ENCODE measurements at regions not wholly inside any gene's neighbourhood (a gene's known extent, or its start where the extent isn't known, plus 50 kb on each side); places are given as distances from the start of the nearest gene placed in this dataset.

GRCh38 chr21:21921410-21922232, 923.4 kb downstream of the NCAM2 start:
- H3K9me3 Mint-ChIP-seq, result peaks cover 7% of the 10 kb centered on the region
- H3K4me3 Mint-ChIP-seq, result no peak overlapping the region
- no peak overlapping the region for H3K27ac ChIP-seq
- peaks cover 44% of the 10 kb centered on the region for H3K27me3 ChIP-seq
- no peak overlapping the region for H3K4me3 ChIP-seq
- no peaks in the 10 kb centered on the region for H3K36me3 ChIP-seq
- H3K4me1 ChIP-seq, result peaks cover 8% of the 10 kb centered on the region
- H3F3A ChIP-seq (ENCODE audit: low read depth), result no peaks in the 10 kb centered on the region
- peaks cover 11% of the 10 kb centered on the region for H3K4me1 Mint-ChIP-seq
- no peak overlapping the region for H3K4me2 ChIP-seq
- H3K79me2 ChIP-seq (ENCODE audit: low read depth), result no peaks in the 10 kb centered on the region
- H3K27ac Mint-ChIP-seq, result no peak overlapping the region
- no peaks in the 10 kb centered on the region for H4K20me1 ChIP-seq (ENCODE audit: low read depth)
- peak; percentile 58 for DNase-seq (ENCODE audit: low spot score)
- H3K9ac ChIP-seq, result no peak overlapping the region
- H3K36me3 Mint-ChIP-seq, result no peaks in the 10 kb centered on the region
- peak overlapping the region; percentile 65 for H2AFZ ChIP-seq (replicated peaks)
- no peaks in the 10 kb centered on the region for H3K9me3 ChIP-seq (ENCODE audit: low read depth)
- peaks cover 3% of the 10 kb centered on the region for H3K27me3 Mint-ChIP-seq (ENCODE audit: insufficient read depth, low read depth)
- TF ChIP-seq, protein P1, sequence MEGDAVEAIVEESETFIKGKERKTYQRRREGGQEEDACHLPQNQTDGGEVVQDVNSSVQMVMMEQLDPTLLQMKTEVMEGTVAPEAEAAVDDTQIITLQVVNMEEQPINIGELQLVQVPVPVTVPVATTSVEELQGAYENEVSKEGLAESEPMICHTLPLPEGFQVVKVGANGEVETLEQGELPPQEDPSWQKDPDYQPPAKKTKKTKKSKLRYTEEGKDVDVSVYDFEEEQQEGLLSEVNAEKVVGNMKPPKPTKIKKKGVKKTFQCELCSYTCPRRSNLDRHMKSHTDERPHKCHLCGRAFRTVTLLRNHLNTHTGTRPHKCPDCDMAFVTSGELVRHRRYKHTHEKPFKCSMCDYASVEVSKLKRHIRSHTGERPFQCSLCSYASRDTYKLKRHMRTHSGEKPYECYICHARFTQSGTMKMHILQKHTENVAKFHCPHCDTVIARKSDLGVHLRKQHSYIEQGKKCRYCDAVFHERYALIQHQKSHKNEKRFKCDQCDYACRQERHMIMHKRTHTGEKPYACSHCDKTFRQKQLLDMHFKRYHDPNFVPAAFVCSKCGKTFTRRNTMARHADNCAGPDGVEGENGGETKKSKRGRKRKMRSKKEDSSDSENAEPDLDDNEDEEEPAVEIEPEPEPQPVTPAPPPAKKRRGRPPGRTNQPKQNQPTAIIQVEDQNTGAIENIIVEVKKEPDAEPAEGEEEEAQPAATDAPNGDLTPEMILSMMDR (IDR thresholded peaks at IDR 0.05), result peak; percentile 86
- TF ChIP-seq EZH2 (IDR thresholded peaks at IDR 0.05), result no peak

DNA sequence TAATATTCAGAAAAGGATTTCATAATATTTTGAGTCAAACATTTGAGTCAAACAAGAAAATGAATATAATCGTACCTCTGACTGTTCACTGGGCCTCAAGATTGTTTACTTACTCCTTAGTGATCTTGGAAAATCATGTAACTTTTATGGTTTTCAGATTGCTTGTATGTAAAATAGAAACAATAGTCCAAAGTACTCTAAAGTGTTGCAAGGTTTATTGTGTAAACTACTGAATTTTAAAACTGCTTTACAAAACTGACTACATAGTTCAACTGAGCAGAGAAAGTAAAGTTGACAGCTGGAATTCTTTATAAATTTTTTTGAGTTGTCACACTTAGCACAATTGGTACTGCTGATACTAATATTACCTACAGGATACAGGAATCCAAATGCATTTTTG, 931.0 kb downstream of the NCAM2 start:
- TF ChIP-seq, protein P1 (IDR thresholded peaks at IDR 0.05), result no peak
- TF ChIP-seq EZH2phosphoT487 (IDR thresholded peaks at IDR 0.05) (no peak), EZH2 (IDR thresholded peaks at IDR 0.05) (no peak)
- Histone ChIP-seq H3K4me2 (no peak overlapping the region), H3K27me3 (no peaks in the 10 kb centered on the region), H4K20me1 (ENCODE audit: low read depth) (no peaks in the 10 kb centered on the region), H3K79me2 (ENCODE audit: low read depth) (no peaks in the 10 kb centered on the region), H3K9ac (no peak overlapping the region), H3F3A (ENCODE audit: low read depth) (no peaks in the 10 kb centered on the region), H3K4me3 (no peak overlapping the region), H3K36me3 (no peaks in the 10 kb centered on the region), H3K4me1 (no peaks in the 10 kb centered on the region), H2AFZ (replicated peaks) (no peak overlapping the region), H3K9me3 (ENCODE audit: low read depth) (no peaks in the 10 kb centered on the region), H3K27ac (no peak overlapping the region)
- Mint-ChIP-seq H3K27ac (no peak overlapping the region), H3K4me3 (no peak overlapping the region), H3K36me3 (no peaks in the 10 kb centered on the region), H3K27me3 (ENCODE audit: insufficient read depth, low read depth) (peaks cover 3% of the 10 kb centered on the region), H3K4me1 (peaks cover 2% of the 10 kb centered on the region), H3K9me3 (no peaks in the 10 kb centered on the region)
- DNase-seq (ENCODE audit: low spot score), result no peak

DNA sequence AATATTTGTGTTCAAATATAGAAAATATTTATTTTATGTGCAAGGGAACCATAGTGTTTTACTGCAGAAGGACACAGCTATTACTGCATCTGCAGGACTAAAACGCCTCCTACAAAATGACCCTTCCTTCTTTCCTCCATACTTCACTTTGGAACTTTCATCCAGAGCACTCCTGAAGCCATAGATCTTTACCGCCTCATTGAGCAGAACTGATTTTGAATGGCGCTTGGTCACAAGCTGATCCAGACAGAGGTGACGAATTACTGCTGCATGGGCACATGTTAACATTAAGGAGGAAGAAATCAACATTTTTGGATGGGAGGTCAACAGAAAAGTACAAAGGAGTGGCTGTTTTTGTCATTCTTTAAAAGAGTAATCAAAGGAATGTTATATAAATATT, 931.6 kb downstream of the NCAM2 start:
- no peaks in the 10 kb centered on the region for H3K4me1 ChIP-seq
- H3F3A ChIP-seq (ENCODE audit: low read depth), result no peaks in the 10 kb centered on the region
- H3K4me3 Mint-ChIP-seq, result no peak overlapping the region
- H3K27ac Mint-ChIP-seq, result no peak overlapping the region
- H3K9me3 ChIP-seq (ENCODE audit: low read depth), result no peaks in the 10 kb centered on the region
- H3K4me2 ChIP-seq, result no peak overlapping the region
- H3K4me1 Mint-ChIP-seq, result peaks cover 2% of the 10 kb centered on the region
- no peaks in the 10 kb centered on the region for H3K36me3 ChIP-seq
- TF ChIP-seq EZH2 (IDR thresholded peaks at IDR 0.05) (no peak), EZH2phosphoT487 (IDR thresholded peaks at IDR 0.05) (no peak)
- TF ChIP-seq, protein P1 (IDR thresholded peaks at IDR 0.05), result no peak
- H4K20me1 ChIP-seq (ENCODE audit: low read depth), result no peaks in the 10 kb centered on the region
- no peak overlapping the region for H3K9ac ChIP-seq
- no peak overlapping the region for H3K4me3 ChIP-seq
- H3K27me3 Mint-ChIP-seq (ENCODE audit: insufficient read depth, low read depth), result peaks cover 3% of the 10 kb centered on the region
- peak; percentile 38 for DNase-seq (ENCODE audit: low spot score)
- H3K79me2 ChIP-seq (ENCODE audit: low read depth), result no peaks in the 10 kb centered on the region
- no peaks in the 10 kb centered on the region for H3K9me3 Mint-ChIP-seq
- no peaks in the 10 kb centered on the region for H3K36me3 Mint-ChIP-seq
- H3K27me3 ChIP-seq, result no peaks in the 10 kb centered on the region
- H3K27ac ChIP-seq, result no peak overlapping the region
- H2AFZ ChIP-seq (replicated peaks), result no peak overlapping the region

Data from neural progenitor cell (in vitro differentiated cells).